ENCODE measurements at regions not wholly inside any gene's neighbourhood (a gene's known extent, or its start where the extent isn't known, plus 50 kb on each side); places are given as distances from the start of the nearest gene placed in this dataset.

DNA sequence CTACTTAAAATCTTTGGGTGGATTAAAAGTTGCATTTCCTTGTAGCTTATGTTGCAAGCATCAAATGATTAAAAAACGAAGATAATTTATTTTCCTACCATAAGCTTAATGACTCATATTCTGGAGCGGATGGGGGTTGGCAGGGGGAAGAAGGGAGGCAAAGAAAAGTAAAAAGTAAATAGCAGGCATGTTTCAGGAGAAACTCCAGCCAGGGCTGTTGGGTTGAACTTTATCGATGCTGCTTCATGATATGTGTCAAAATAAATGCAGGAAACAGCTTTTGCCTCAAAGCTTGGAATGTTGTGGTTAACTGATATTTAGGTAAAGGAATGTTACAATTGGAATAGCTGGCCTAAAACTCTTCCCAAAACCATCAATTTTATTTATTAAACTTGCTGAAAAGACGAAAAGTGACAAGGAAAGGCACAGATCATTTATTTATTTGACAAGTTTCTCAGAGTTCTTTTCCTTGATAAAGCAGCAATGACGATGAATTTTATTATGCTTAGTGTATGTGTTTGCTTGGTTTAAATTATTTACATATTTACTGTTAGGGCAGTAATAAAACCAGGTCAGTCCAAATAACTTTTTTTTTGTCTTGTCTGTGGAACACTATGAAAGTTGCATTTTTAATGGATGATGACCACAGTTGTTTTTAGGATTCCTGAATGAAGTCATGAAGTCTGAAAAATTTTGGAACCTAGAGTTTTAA is 177.9 kb downstream of the PCSK1 start:
- H3K27ac ChIP-seq (ENCODE audit: low read depth, low read length): no peak overlapping the region
- no peaks in the 10 kb centered on the region for H3K36me3 Mint-ChIP-seq (ENCODE audit: low read depth)
- H3K9me3 Mint-ChIP-seq: no peaks in the 10 kb centered on the region
- H3K9me3 ChIP-seq (ENCODE audit: control insufficient read depth, low read length): no peaks in the 10 kb centered on the region
- H3K36me3 ChIP-seq (ENCODE audit: control insufficient read depth, insufficient read depth, low read length): no peaks in the 10 kb centered on the region
- H3K4me3 ChIP-seq (ENCODE audit: low read length): no peak overlapping the region
- no peak overlapping the region for H3K9ac ChIP-seq (ENCODE audit: extremely low read depth, low read length, poor library complexity, severe bottlenecking)
- TF ChIP-seq, protein P1, sequence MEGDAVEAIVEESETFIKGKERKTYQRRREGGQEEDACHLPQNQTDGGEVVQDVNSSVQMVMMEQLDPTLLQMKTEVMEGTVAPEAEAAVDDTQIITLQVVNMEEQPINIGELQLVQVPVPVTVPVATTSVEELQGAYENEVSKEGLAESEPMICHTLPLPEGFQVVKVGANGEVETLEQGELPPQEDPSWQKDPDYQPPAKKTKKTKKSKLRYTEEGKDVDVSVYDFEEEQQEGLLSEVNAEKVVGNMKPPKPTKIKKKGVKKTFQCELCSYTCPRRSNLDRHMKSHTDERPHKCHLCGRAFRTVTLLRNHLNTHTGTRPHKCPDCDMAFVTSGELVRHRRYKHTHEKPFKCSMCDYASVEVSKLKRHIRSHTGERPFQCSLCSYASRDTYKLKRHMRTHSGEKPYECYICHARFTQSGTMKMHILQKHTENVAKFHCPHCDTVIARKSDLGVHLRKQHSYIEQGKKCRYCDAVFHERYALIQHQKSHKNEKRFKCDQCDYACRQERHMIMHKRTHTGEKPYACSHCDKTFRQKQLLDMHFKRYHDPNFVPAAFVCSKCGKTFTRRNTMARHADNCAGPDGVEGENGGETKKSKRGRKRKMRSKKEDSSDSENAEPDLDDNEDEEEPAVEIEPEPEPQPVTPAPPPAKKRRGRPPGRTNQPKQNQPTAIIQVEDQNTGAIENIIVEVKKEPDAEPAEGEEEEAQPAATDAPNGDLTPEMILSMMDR (conservative IDR thresholded peaks at IDR 0.05): no peak
- 94 to 100% methylated on average over 3 to 5 of the region's 5 CpGs for WGBS, 2 experiments (ENCODE audit: insufficient coverage in 1 of 2, insufficient read length in 1 of 2)
- H3K4me3 Mint-ChIP-seq: no peak overlapping the region
- H3K4me1 ChIP-seq (ENCODE audit: control insufficient read depth, insufficient read depth, low read length): peaks cover 3% of the 10 kb centered on the region
- peaks cover 3% of the 10 kb centered on the region for H3K4me1 Mint-ChIP-seq
- H3K27ac Mint-ChIP-seq: no peak overlapping the region
- H3K27me3 ChIP-seq (ENCODE audit: control insufficient read depth, insufficient read depth, low read length, poor library complexity, severe bottlenecking): no peaks in the 10 kb centered on the region
- H3K27me3 Mint-ChIP-seq (ENCODE audit: insufficient read depth): no peaks in the 10 kb centered on the region
- no peak for DNase-seq

DNA sequence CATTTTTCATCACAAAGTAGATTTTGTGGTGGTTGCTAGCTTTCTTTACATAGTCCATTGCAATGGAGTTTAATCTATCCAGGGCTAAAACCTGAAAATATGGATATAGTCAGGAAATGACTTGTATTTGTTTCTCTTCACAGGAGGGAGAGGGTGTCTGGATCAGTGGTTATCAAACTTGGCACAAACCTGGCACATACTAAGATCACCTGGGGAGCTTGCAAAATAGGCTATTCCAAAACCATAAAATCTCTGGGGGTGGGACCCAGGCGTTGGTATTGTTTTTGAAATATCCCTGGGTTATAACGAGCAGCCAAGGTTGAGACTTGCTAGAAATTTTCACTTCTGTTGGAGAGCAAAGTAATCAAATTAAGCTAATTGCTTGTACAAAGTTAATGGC is 179.9 kb downstream of the PCSK1 start:
- H3K27me3 ChIP-seq (ENCODE audit: control insufficient read depth, insufficient read depth, low read length, poor library complexity, severe bottlenecking): no peaks in the 10 kb centered on the region
- no peaks in the 10 kb centered on the region for H3K9me3 Mint-ChIP-seq
- H3K9me3 ChIP-seq (ENCODE audit: control insufficient read depth, low read length): no peaks in the 10 kb centered on the region
- peaks cover 5% of the 10 kb centered on the region for H3K4me1 Mint-ChIP-seq
- H3K27ac Mint-ChIP-seq: no peak overlapping the region
- no peaks in the 10 kb centered on the region for H3K36me3 Mint-ChIP-seq (ENCODE audit: low read depth)
- TF ChIP-seq, protein P1 (conservative IDR thresholded peaks at IDR 0.05): no peak
- DNase-seq: no peak
- H3K4me3 ChIP-seq (ENCODE audit: low read length): no peak overlapping the region
- WGBS, 2 experiments (ENCODE audit: insufficient coverage in 1 of 2, insufficient read length in 1 of 2): 90% methylated on average over 2 of the region's 2 CpGs; no CpG with 5 or more reads in 1 of the 2 experiments
- H3K4me1 ChIP-seq (ENCODE audit: control insufficient read depth, insufficient read depth, low read length): peaks cover 3% of the 10 kb centered on the region
- no peaks in the 10 kb centered on the region for H3K27me3 Mint-ChIP-seq (ENCODE audit: insufficient read depth)
- H3K4me3 Mint-ChIP-seq: no peak overlapping the region
- no peak overlapping the region for H3K27ac ChIP-seq (ENCODE audit: low read depth, low read length)
- no peaks in the 10 kb centered on the region for H3K36me3 ChIP-seq (ENCODE audit: control insufficient read depth, insufficient read depth, low read length)
- no peak overlapping the region for H3K9ac ChIP-seq (ENCODE audit: extremely low read depth, low read length, poor library complexity, severe bottlenecking)

DNA sequence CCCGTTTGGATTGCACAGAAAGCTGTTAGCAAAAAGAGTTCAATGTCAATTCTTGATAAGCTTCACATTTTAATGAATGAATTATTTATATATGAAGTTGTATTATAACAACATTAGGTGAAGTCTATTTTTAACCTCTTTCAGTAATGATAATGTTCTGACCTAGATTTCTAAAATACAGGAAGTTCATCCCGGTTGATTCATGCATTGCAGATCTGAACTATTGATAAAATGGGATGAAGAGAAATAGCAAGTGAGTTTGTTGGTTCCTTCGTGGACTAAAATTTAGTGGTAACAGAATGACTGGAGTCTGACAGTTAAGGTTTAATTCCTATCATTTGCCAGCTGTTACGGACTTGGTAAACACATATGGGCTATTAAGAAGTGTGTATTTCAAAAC is 180.5 kb downstream of the PCSK1 start:
- H3K4me3 Mint-ChIP-seq: no peak overlapping the region
- no peak overlapping the region for H3K27ac ChIP-seq (ENCODE audit: low read depth, low read length)
- no peak overlapping the region for H3K27ac Mint-ChIP-seq

More for the DNA sequence above, 180.5 kb downstream of the PCSK1 start:
- Histone ChIP-seq H3K4me1 (ENCODE audit: control insufficient read depth, insufficient read depth, low read length) (peaks cover 3% of the 10 kb centered on the region), H3K9ac (ENCODE audit: extremely low read depth, low read length, poor library complexity, severe bottlenecking) (no peak overlapping the region), H3K27me3 (ENCODE audit: control insufficient read depth, insufficient read depth, low read length, poor library complexity, severe bottlenecking) (no peaks in the 10 kb centered on the region), H3K4me3 (ENCODE audit: low read length) (no peak overlapping the region), H3K36me3 (ENCODE audit: control insufficient read depth, insufficient read depth, low read length) (no peaks in the 10 kb centered on the region), H3K9me3 (ENCODE audit: control insufficient read depth, low read length) (no peaks in the 10 kb centered on the region)
- H3K4me1 Mint-ChIP-seq: peaks cover 9% of the 10 kb centered on the region
- H3K36me3 Mint-ChIP-seq (ENCODE audit: low read depth): no peaks in the 10 kb centered on the region
- no peaks in the 10 kb centered on the region for H3K27me3 Mint-ChIP-seq (ENCODE audit: insufficient read depth)
- WGBS, 2 experiments (ENCODE audit: insufficient coverage in 1 of 2, insufficient read length in 1 of 2): 90 to 94% methylated on average over 2 to 4 of the region's 4 CpGs
- H3K9me3 Mint-ChIP-seq: no peaks in the 10 kb centered on the region
- no peak for DNase-seq
- TF ChIP-seq, protein P1 (conservative IDR thresholded peaks at IDR 0.05): no peak
